ENCODE measurements at regions not wholly inside any gene's neighbourhood (a gene's known extent, or its start where the extent isn't known, plus 50 kb on each side); places are given as distances from the start of the nearest gene placed in this dataset.

GRCh38 chr14:30290001-30290400 is 269.0 kb upstream of the G2E3 start:
- no peak for TF ChIP-seq CTCF (IDR thresholded peaks at IDR 0.05; ENCODE audit: low read length)
- no peak for TF ChIP-seq EZH2 (optimal IDR thresholded peaks at IDR 0.05; ENCODE audit: low read depth, low read length)
- TF ChIP-seq EZH2phosphoT487 (IDR thresholded peaks at IDR 0.05; ENCODE audit: low read length), result no peak
